Activated T-cell treated with anti-CD3 and anti-CD28 coated beads for 24 hours (primary cell): ENCODE measurements at regions not wholly inside any gene's neighbourhood (a gene's known extent, or its start where the extent isn't known, plus 50 kb on each side); places are given as distances from the start of the nearest gene placed in this dataset.

Source experiments
- DNase-seq: peaks from one replicate; pipeline ENCODE4 v3.0.0-alpha.2; 2020; ENCODE audit warnings: low read depth

DNA sequence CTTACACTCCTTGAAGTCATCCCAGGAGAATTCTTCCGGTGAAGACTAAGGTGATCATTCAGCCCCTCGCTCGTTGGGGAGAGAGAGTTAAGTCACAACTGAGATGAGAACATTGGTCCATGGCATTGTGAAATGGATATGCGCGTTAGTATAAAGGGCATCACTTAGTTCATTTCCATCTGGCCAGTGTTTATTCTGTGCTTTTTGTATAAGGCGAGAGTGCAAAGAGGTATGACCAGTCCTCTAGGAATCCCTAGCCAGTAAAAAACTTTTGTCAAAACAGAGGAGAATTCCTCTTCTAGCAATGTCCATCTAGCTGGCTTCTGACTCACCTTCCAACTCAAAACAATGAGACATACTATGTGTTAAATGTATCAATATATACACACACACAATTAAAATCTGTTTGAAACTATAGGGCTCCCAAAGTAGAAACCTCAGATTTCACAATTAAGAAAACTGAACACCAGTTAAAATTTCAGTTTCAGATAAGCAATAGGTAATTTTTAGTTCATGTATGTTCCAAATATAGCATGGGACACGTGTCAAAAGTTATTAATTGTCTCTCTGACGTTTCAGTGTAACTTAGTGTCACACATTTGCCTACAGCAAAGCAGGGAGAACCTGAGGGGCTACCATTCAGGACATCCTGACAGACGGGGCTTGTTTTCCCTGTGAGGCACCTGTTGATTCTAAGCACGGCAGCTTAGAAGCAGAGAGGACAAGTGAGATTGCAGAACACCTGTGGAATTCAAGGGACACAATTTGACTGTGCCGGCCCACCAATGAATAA is 158.9 kb downstream of the KLF6 start:
- no peak for DNase-seq

DNA sequence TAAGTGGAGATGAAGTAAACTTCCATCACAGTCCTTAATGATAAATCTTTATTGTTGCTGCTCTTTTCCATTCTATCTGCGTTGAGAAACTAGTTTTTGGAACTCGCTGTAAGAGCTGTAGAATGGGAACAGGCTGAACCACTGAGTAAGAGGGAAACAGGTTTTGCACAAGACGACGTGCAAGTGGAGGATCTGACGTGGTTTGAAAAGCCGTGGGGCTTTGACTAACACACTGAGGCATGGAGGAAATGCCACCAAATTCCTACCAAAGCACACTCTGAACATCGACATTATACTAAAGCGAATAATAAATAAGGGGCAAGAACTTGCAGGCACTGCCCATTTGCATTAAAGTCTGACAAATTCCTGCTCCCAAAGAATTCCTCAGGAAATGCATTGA is 160.6 kb downstream of the KLF6 start:
- no peak for DNase-seq

DNA sequence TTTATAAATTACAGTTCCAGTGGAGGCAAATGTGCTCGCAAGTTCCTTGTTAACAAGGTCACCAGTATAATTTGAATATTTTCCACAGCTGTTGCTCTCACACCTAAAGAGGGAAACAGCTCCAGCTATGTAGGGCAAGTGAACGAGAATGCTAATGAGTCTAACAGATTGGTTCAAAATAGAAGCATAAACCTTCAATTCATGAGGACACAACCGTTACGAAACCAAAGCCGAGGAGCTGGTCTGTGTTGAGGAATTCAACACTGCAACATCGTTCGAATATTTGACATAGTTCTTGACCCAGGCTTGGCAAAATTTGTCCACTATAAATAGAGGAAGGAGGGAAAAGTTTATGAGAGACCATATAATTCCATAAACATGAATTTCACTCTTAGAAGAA is 161.3 kb downstream of the KLF6 start:
- DNase-seq: no peak

DNA sequence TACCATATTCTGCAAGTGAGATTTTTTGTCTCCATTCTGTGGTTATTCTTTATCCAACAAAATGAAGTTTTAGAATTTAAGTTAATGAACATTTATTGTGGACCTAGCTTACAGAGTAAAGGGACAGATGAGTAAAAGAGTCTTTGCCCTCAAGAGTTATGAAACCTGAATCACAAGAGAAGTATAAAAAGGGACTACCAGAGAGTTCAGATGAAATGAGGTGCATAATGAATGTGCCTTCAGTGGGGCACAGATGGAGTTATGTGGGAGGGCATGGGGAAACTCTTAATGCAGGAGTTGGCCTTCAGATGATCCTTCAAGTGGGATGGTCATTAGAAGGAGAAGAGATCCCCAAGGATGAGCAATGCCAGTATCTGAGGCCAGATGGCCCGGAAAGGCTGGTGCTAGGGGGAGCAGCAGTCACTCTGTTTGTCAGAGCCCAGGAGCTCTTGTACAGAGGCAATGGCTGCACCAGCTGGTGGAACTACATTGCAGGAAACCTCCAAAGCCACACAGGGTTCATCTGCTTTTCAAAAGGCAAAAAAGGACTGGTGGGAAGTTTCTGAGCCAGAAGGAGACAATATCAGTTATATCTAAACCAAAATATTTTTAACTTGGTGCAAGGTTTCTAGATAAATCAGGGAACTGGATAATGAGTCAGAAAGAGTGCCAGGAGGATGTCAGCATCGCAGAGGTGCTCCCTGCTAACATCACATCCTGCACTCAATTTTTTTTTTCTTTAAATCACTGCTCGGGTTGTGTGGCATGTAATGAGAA is 162.0 kb downstream of the KLF6 start:
- DNase-seq: peak; percentile 13

DNA sequence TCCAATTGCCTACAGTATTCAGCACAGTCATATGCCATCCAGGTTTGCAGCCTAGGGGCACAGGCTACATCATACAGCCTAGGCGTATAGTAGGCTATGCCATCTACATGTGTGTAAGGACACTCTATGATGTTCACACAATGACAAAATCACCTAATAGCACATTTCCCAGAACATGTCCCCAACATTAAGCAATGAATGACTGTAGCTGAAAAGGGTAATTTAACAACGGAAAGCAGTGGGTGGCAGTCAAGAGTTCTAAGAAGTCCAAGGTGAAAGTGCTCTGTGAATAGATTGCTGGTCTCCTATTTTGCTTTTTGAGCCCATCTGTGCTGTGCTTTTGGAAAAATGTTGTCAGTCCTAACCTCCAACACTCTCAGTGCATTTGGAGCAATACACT is 162.6 kb downstream of the KLF6 start:
- DNase-seq: no peak

DNA sequence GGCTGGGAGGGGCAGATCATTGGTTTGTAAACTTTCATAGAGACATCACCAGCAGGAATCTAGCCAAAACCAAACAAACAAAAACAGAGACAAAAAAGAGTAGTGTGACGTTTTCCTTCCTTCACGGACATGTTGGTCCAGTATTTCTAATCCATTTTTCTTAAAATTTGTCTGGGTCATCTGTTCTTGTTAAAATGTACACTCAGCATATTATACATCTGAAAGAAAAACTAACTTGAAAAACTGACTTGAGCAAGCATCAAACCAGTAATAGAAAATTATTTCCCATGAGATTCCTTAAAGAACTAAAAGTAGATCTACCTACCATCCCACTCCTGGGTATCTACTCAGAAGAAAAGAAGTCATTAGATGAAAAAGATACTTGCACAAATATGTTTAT is 164.2 kb downstream of the KLF6 start:
- DNase-seq: no peak

DNA sequence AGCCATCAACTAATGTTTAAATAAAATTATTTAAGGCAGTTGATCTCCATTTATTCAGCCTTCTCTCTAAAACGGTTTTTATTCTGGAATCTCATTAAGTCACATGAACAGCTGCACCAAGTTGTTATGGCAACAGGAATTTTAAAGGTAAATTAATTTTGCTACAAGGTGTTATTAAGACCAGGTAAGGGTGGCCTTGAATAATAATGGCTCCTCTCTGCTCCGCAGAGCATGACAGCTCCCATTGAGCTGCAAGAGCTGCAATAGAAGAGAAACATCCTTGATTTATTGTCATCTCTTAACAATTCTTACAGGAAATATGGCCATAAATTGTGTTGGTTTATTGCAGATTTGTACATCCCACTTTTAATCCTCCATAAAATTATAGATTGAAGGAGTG is 165.8 kb downstream of the KLF6 start:
- DNase-seq: no peak

DNA sequence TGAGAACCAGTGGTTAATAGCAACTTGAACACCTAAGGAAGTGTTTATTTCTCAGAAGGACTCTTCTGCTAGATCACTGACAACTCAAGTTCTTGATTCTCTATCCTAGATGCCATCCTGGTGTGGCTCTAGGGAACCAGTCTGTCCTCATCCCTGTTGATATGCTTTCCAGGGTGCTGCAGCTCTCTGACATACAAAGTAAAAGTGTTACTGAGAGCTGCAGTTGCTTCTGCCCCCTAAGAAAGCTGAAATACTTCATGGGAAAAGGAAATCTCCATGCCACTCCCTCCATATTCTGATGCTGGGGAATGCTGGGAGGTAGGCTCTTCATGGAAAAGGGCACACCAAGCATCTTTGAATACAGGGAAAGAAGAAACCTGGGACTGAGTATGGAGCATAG is 168.1 kb downstream of the KLF6 start:
- no peak for DNase-seq

DNA sequence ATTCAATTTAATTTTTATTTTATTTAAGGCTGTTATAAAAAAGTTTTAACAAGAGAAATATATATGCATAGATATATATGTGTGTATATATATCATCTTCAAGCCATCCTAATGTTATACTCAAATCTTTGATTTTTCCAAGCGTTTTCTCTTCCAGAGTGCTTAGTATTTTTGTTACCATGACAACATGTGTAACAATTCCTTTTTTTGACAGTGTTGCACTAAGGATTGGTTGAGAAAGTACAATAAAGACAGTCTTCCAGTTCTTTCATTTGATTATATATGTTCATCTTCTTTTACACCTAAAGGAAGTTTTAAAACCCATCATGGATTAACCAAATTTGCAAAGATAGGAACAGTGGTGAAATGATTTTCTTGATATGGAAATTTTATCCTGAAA is 171.7 kb downstream of the KLF6 start:
- DNase-seq: no peak

DNA sequence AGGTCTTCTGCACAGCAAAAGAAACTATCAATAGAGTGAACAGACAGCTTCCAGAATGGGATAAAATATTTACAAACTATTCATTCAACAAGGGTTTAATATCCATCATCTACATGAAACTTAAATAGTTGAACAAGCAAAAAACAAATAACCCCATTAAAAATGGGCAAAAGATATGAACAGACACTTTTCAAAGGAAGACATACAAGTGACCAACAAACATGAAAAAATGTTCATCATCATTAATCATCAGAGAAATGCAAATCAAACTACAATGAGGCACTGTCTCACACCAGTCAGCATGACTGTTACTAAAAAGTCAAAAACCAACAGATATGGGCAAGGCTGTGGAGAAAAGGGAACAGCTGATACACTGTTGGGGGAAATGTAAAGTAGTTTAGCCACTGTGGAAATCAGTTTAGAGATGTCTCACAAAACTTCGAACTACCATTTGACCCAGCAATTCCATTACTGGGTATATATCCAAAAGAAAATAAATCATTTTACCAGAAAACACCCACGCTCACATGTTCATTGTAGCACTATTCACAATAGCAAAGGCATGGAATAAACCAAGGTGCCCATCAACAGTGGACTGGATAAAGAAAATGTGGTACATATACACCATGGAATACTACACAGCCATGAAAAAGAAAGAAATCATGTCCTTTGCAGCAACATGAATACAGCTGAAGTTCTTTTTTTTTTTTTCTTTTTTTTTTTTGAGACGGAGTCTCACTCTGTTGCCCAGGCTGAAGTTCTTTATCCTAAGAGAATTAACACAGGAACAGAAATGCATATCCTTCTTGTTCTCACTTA is 172.6 kb downstream of the KLF6 start:
- DNase-seq: no peak

DNA sequence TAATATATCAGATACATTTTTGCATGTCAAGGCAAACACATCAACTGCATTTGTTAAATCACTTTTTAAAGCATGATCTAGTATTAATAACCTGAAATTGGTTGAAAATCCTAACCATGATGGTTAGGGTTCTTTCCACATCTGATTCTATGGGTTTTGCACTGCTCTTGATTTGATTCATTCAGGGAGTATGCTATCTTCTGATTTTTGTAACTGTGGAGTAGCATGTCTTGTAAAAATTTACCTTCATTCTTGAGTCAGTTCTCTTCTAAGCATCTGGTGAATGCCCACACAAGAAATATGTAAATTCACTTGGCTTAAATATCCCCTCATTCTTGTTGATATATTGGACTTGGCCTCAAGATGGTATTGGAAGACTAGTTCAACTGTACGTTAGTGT is 178.7 kb downstream of the KLF6 start:
- no peak for DNase-seq

DNA sequence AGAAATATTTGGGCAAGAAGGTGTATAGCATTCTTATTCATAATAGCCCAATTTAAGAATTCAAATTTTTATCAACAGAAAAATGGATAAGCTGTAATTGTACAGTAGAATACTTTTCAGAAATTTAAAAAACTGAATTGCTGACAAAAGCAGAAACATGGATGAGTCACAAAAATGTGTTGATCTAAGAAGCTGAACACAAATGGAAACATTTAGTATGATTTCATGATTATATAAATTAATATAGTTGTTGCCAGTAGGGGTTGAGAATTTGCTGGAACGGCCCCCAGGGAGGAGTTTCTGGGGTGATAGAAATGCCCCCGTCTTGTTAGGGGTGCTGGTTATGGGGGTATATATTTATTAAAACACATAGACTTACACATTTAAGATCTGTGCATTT is 179.1 kb downstream of the KLF6 start:
- DNase-seq: no peak

DNA sequence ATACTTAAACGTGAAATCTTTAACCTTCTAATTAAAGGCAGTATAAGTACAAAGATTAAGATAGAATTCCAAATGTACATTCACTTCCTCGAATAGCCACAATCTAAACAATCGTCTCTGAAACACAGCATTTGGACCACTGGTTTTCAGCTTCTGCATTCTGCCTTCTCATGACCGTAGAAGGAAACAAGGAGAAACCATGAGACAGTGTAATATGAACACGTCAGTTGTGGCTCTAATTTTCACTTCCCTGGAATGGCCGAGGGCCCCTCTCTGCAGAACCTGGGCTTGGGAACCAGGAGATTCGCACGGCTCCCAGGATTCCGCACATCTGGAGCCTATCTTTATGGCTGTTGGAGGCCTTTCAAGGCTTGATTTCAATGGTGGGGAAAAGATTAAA is 189.3 kb downstream of the KLF6 start:
- DNase-seq: no peak

DNA sequence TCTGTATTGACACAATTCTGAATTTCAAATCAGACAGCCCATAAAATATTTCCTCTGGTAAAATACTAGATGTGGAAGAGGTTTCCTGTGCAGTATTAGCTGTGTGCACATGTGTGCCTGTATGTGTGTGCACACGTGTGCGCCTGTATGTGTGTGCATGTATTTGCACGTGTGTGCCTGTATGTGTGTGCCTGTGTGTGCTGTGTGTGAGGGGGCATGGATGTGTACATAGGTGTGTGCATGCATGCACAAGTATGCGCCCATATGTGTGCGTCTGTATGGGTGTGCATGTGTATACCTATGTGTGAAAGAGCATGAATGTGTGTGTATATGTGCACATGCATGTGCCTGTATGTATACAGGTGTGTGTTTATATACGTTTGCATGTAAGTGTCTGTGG is 191.4 kb downstream of the KLF6 start:
- DNase-seq: no peak

DNA sequence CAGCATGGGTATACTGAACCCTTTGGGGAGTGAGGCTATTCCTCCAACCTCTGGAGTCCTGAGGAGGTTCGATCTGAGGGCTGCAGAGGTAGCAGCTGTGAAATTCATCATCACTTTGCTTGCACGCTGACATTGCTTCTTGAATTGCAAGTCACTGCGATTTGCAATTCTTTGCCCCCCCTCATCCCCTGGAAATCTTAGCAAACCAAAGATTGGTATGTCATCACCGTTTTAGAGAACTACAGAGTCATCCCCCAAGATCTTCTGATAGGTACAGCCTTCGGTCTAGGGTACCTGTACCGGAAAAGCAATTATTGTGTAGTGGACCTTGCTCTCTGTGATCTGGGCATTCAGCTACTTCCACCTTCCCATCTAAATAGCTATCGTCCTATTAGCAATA is 192.6 kb downstream of the KLF6 start:
- no peak for DNase-seq

DNA sequence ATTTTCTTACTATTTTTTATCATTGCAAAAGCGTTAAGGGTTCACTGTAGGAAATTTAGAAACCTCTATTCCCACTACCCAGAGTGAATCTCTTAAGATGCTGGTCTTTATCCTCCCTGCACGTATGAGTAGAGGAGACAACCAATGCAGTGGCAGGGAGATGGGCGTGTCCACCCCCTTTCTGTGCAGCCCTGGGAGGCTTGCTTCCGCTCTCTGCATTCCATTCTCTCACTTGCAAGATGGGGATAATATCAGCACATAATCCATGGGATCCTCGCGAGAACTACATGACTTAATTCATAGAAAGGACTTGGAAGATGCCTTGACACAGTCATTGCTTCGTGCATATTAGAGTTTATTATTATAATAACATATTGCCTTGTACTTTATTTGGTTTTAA is 196.2 kb downstream of the KLF6 start:
- no peak for DNase-seq

DNA sequence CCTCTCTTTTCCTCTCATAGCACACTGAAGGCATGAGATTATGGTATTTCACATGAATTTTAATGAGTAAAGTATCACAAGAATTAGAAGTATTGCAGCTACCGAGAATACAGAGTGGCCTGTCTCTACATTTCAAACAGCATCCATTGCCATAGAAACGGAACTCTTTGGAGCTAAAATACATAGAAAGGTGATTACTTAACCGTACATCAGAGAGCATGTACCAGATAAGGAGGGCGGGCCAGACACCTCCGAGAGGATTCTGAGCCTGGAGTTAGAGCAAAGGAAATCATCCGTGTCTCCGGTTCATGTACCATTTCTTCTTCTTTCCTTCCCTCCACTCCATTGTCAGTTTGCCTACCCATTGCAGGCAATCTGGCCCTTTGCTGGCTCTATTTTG is 196.7 kb downstream of the KLF6 start:
- DNase-seq: no peak

DNA sequence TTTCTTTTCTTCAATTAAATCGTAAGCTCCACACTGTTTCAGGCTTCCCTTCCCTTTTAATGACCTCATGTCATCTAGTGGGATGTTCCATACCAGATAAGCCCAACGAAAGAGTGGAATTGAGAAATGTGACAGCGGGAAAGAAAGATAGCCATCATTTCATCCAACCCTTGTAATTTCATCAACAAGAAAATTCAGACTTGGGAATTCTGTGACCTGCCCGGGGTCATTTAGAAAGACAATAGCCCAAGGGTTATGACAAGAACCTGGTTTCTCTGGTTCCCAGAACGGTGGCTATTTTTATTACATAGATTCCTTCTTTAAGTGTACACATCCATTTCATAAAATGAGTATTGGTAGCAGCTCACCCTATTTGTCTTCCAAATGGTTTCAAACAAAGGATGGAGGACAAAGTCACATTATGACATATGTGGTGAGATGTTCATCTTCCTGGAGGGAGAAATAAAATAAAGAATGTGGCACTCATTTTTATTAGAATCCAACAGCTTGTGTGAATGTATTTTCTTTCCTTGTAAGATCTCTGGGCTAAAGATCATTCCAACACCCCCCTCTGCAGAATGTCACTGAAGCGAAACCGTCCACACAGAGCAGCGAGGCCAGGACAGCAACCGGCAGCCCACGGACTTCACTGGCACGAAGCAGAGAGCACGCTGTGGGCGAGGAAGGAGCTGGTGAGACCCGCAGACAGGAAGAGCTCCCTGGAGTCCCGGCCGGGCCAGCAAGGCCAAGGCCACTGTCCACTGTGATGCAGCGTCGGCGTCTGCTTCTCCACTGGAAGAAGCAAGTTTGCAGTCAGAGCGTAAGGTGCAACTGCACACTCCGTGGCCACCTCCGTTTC is 199.9 kb downstream of the KLF6 start:
- DNase-seq: no peak

DNA sequence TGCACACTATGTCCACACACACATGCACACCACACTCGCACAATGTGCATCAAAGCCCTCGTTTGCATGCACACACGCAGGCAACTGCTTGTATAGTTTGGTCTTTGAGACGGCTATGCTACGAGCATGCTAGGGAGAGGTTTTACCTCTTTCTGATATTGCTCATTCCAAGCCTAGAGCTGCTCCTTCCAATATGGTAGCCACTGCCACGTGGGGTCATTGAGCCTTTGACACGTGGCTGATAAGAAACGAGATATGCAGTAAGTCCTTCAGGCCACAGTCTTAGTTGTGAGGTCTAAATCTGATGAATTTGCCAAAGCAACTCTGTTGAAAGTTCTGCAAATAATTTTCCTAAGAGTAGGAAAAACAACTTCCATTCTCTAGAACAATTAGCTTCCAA is 204.4 kb downstream of the KLF6 start:
- DNase-seq: no peak

DNA sequence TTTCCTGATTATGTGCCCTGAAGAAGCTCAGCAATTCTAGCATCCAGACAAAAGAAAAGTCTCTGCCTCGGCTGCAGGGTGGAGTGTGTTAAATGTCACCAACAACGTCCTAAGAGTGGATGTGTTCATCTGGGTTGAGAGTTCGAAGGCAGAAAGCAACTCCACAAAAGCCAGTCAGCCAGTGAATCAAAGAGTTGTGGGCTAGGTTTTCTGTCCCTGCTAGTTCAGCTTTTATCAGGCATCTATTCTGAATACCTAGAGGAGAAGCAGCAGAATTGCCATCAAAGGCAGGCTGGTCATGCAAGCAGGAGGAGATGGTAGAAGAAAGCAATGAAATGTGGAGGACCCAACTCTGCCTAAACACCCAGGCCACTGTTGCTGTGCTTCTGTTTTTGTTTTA is 205.2 kb downstream of the KLF6 start:
- no peak for DNase-seq

DNA sequence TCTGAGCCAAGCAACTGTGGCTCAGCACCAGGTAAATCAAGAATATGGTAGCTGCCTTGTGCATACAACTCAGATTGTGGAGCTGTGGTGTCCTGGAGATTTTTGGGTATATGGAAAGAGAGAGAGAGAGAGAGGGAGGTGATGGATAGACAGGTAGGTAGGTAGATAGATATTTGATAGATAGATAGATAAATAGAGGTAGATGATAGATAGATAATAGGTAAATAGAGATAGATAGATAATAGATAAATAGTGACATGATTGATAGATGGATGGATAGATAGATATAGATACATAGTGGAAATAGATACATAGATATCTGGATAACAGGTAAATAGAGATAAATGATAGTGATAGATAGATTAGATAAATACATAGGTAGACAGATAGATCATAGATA is 206.3 kb downstream of the KLF6 start:
- DNase-seq: no peak

DNA sequence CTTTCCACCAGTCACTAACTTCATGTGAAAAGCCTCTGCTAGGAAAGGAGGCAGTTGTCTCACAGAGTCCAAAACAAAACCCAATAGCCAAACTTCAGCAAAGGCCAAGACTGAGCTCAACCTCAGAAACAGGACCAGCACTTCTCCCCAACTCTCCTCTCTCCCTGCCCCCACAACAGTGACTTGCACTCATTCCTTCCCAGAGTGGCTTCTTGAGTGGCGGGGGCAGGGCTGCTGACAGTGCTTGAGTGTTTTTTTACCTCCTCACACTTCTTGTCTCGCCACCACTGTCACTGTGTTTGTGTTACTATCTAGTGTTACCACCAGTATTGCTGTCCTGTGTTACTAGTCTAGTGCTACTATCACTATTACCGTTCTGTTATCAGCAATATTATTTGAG is 206.8 kb downstream of the KLF6 start:
- no peak for DNase-seq
